H1 (cell line): ENCODE measurements at regions not wholly inside any gene's neighbourhood (a gene's known extent, or its start where the extent isn't known, plus 50 kb on each side); places are given as distances from the start of the nearest gene placed in this dataset.

Experiments used
- CTCF ChIA-PET: fragments of 300-600 bp; sonication (Branson Sonifier 250); formaldehyde crosslinking; loops from one replicate; lab custom pipeline; 2021; ENCODE audit not compliant: partially characterized antibody; lab: Charles Lee
- POLR2A ChIA-PET: fragments of 300-600 bp; sonication (Branson Sonifier 250); formaldehyde crosslinking; loops from one replicate; lab custom pipeline; 2021; ENCODE audit warnings: inconsistent platforms; ENCODE audit not compliant: partially characterized antibody; lab: Charles Lee
- DNase-seq, 2 experiments: peaks; one replicate each; pipeline versions ENCODE4 v3.0.0 to v3.0.0-alpha.2; 2010 to 2022; ENCODE audit warnings: low spot score in 2 of 2, low read depth in 1 of 2, mixed read lengths in 1 of 2
- FAIRE-seq: peaks from 2 replicates; lab custom pipeline; 2011; peaks lifted over from hg19 to GRCh38; lab: Jason Lieb, UNC
- H2AFZ ChIP-seq: 2 replicates; pipeline ENCODE4 v1.8.1; 2012; ENCODE audit warnings: low read length, inconsistent platforms
- H2AK5ac ChIP-seq: 2 replicates; pipeline ENCODE4 v1.6.1; 2013; ENCODE audit warnings: low read depth, low read length
- H2BK120ac ChIP-seq: replicated peaks from 2 replicates; pipeline ENCODE3; 2013; ENCODE audit warnings: low read depth, low read length, inconsistent platforms
- H2BK12ac ChIP-seq: 2 replicates; pipeline ENCODE4 v1.6.1; 2013; ENCODE audit warnings: low read depth, low read length
- H2BK15ac ChIP-seq: 2 replicates; pipeline ENCODE4 v1.6.1; 2013; ENCODE audit warnings: low read length
- H2BK20ac ChIP-seq: 2 replicates; pipeline ENCODE4 v1.6.1; 2013; ENCODE audit warnings: low read length
- H2BK5ac ChIP-seq: 2 replicates; pipeline ENCODE4 v1.6.1; 2013; ENCODE audit warnings: low read depth, low read length
- H3K14ac ChIP-seq: 2 replicates; pipeline ENCODE4 v1.6.1; 2013; ENCODE audit warnings: inconsistent platforms; ENCODE audit not compliant: insufficient read length
- H3K18ac ChIP-seq: 2 replicates; pipeline ENCODE4 v1.6.1; 2013; ENCODE audit warnings: low read length; ENCODE audit errors: extremely low read depth
- H3K23ac ChIP-seq: 2 replicates; pipeline ENCODE4 v1.6.1; 2013; ENCODE audit warnings: inconsistent platforms; ENCODE audit not compliant: insufficient read length
- H3K23me2 ChIP-seq: 2 replicates; pipeline ENCODE4 v1.6.1; 2013; ENCODE audit warnings: low read depth, low read length
- H3K27ac ChIP-seq: 2 replicates; pipeline ENCODE4 v1.6.1; 2011; ENCODE audit warnings: low read depth, low read length, inconsistent platforms
- H3K27me3 ChIP-seq, 4 experiments: replicated peaks in 1 of 4; 1 replicate in 1 of 4; 2 replicates in 3 of 4; pipeline versions ENCODE4 v1.6.1 to v1.8.1; 2011 to 2013; ENCODE audit warnings: low read length in 3 of 4, mild to moderate bottlenecking in 3 of 4, inconsistent platforms in 2 of 4, mixed read lengths in 2 of 4, moderate library complexity in 1 of 4; ENCODE audit not compliant: control insufficient read depth in 3 of 4, insufficient read depth in 3 of 4; ENCODE audit errors: extremely low read depth in 1 of 4
- H3K36me3 ChIP-seq, 4 experiments: 2 replicates each; pipeline versions ENCODE4 v1.6.1 to v1.8.1; 2011 to 2013; ENCODE audit warnings: mild to moderate bottlenecking in 4 of 4, low read length in 3 of 4, moderate library complexity in 2 of 4, control low read depth in 1 of 4, inconsistent platforms in 1 of 4; ENCODE audit not compliant: insufficient read depth in 4 of 4, control insufficient read depth in 2 of 4
- H3K4ac ChIP-seq: replicated peaks from 2 replicates; pipeline ENCODE3; 2013; ENCODE audit warnings: low read length, low read depth, mixed read lengths, inconsistent platforms; ENCODE audit not compliant: insufficient read length
- H3K4me1 ChIP-seq, 4 experiments: replicated peaks in 1 of 4; 1 replicate in 1 of 4; 2 replicates in 3 of 4; pipeline versions ENCODE4 v1.6.1 to v1.8.1; 2011 to 2013; ENCODE audit warnings: low read length in 3 of 4, inconsistent platforms in 2 of 4, mixed read lengths in 1 of 4; ENCODE audit not compliant: insufficient read depth in 4 of 4, control insufficient read depth in 3 of 4
- H3K4me2 ChIP-seq, 2 experiments: 2 replicates each; pipeline versions ENCODE4 v1.6.1 to v1.8.1; 2011 to 2013; ENCODE audit warnings: low read depth in 2 of 2, low read length in 2 of 2, control low read depth in 1 of 2, inconsistent platforms in 1 of 2, mild to moderate bottlenecking in 1 of 2; ENCODE audit not compliant: insufficient read depth in 1 of 2
- H3K4me3 ChIP-seq, 4 experiments: fragments of 200-600, 300-600 bp in 1 of 4; sonication (generic), shearing (Covaris generic), sonication (Bioruptor Twin) in 1 of 4; 2 replicates each; pipeline versions ENCODE4 v1.5.1 to v1.8.1; 2011 to 2016; ENCODE audit warnings: low read length in 4 of 4, low read depth in 3 of 4, control low read depth in 2 of 4, inconsistent platforms in 2 of 4, mild to moderate bottlenecking in 2 of 4, mixed read lengths in 1 of 4, moderate library complexity in 1 of 4; ENCODE audit not compliant: insufficient read depth in 2 of 4; ENCODE audit errors: extremely low read depth in 1 of 4
- H3K56ac ChIP-seq: replicated peaks from 2 replicates; pipeline ENCODE3; 2013; ENCODE audit warnings: low read depth, mild to moderate bottlenecking, mixed read lengths, low read length, inconsistent platforms; ENCODE audit not compliant: insufficient read length
- H3K79me1 ChIP-seq: 2 replicates; pipeline ENCODE4 v1.6.1; 2013; ENCODE audit warnings: low read depth, low read length, control low read depth
- H3K79me2 ChIP-seq, 2 experiments: 2 replicates each; pipeline versions ENCODE4 v1.6.1 to v1.8.1; 2012 to 2013; ENCODE audit warnings: low read length in 2 of 2, mild to moderate bottlenecking in 2 of 2, inconsistent platforms in 1 of 2; ENCODE audit not compliant: insufficient read depth in 2 of 2, control insufficient read depth in 1 of 2
- H3K9ac ChIP-seq, 4 experiments: replicated peaks in 1 of 4; 1 replicate in 1 of 4; 2 replicates in 3 of 4; pipeline versions ENCODE4 v1.6.1 to v1.8.1; 2011 to 2013; ENCODE audit warnings: low read depth in 3 of 4, low read length in 3 of 4, control low read depth in 2 of 4, mild to moderate bottlenecking in 2 of 4, moderate library complexity in 2 of 4, inconsistent platforms in 1 of 4; ENCODE audit errors: extremely low read depth in 1 of 4
- H3K9me3 ChIP-seq, 2 experiments: 2 replicates each; pipeline versions ENCODE4 v1.6.1 to v1.8.1; 2012 to 2013; ENCODE audit warnings: mild to moderate bottlenecking in 2 of 2, moderate library complexity in 2 of 2, control low read depth in 1 of 2, inconsistent platforms in 1 of 2, low read depth in 1 of 2, low read length in 1 of 2, mixed read lengths in 1 of 2; ENCODE audit not compliant: insufficient read depth in 2 of 2
- H4K20me1 ChIP-seq, 2 experiments: replicated peaks in 1 of 2; 2 replicates each; pipeline versions ENCODE3 to v1.8.1; 2011 to 2013; ENCODE audit warnings: inconsistent platforms in 2 of 2, low read length in 2 of 2, mild to moderate bottlenecking in 1 of 2; ENCODE audit not compliant: insufficient read depth in 2 of 2, control insufficient read depth in 1 of 2
- H4K5ac ChIP-seq: 2 replicates; pipeline ENCODE4 v1.6.1; 2013; ENCODE audit warnings: low read length, low read depth, mixed read lengths, inconsistent platforms; ENCODE audit not compliant: insufficient read length
- H4K8ac ChIP-seq: 2 replicates; pipeline ENCODE4 v1.8.0; 2013; ENCODE audit warnings: mild to moderate bottlenecking, moderate library complexity, low read length, inconsistent platforms; ENCODE audit not compliant: insufficient read depth; ENCODE audit errors: extremely low read depth
- H4K91ac ChIP-seq: replicated peaks from 2 replicates; pipeline ENCODE3; 2013; ENCODE audit warnings: low read length, mixed read lengths, inconsistent platforms; ENCODE audit not compliant: insufficient read length
- ASH2L ChIP-seq: fragments of 200-600, 300-600 bp; sonication (generic); IDR thresholded peaks from one replicate; pipeline ENCODE4 v1.7.1; 2017; ENCODE audit warnings: low read length
- GABPA ChIP-seq: IDR thresholded peaks from 2 replicates; pipeline ENCODE4 v1.6.1; 2011; ENCODE audit warnings: mild to moderate bottlenecking, low read length, moderate library complexity, borderline replicate concordance; ENCODE audit not compliant: insufficient read depth
- JUND ChIP-seq: IDR thresholded peaks from 2 replicates; pipeline ENCODE4 v1.6.1; 2011; ENCODE audit warnings: mild to moderate bottlenecking, improper control_type of control experiment, low read length
- KDM5A ChIP-seq: fragments of 200-600 bp; IDR thresholded peaks from 2 replicates; pipeline ENCODE4 v1.7.1; 2012; ENCODE audit warnings: mild to moderate bottlenecking, low read length, inconsistent platforms, mixed read lengths
- RAD21 ChIP-seq, 2 experiments: IDR thresholded peaks in 1 of 2; conservative IDR thresholded peaks in 1 of 2; 2 replicates each; pipeline ENCODE4 v1.6.1; 2011; ENCODE audit warnings: low read depth in 2 of 2, low read length in 2 of 2, improper control_type of control experiment in 1 of 2, inconsistent platforms in 1 of 2, mild to moderate bottlenecking in 1 of 2, moderate library complexity in 1 of 2
- SP2 ChIP-seq: IDR thresholded peaks from 2 replicates; pipeline ENCODE4 v1.6.1; 2012; ENCODE audit warnings: mild to moderate bottlenecking, low read length, inconsistent platforms
- SP4 ChIP-seq: IDR thresholded peaks from 2 replicates; pipeline ENCODE4 v1.6.1; 2012; ENCODE audit warnings: low read length, inconsistent platforms
- TEAD4 ChIP-seq: IDR thresholded peaks from 2 replicates; pipeline ENCODE4 v1.6.1; 2012; ENCODE audit warnings: low read depth, low read length, inconsistent platforms, mixed read lengths
- ZNF274 ChIP-seq: IDR thresholded peaks from 2 replicates; pipeline ENCODE4 v1.7.0; 2012; ENCODE audit warnings: low read length, borderline replicate concordance; ENCODE audit errors: extremely low read depth
- WGBS, 2 experiments: shearing (Covaris generic) in 1 of 2; methylation state at CpG; one replicate each; pipeline versions ENCODE4 v1.1.6 to v1.1.7; 2013 to 2015; ENCODE audit warnings: low lambda C conversion rate in 2 of 2, mixed read lengths in 2 of 2, inconsistent platforms in 1 of 2, low coverage in 1 of 2, missing lambda C conversion rate in 1 of 2; ENCODE audit not compliant: insufficient replicate concordance in 2 of 2, insufficient coverage in 1 of 2, insufficient read length in 1 of 2; ENCODE audit errors: extremely low coverage in 1 of 2, missing lambda C conversion rate in 1 of 2; 5-methylcytosine and 5-hydroxymethylcytosine counted together
- TF ChIP-seq, protein P1 (sequence below): IDR thresholded peaks from 2 replicates; pipeline ENCODE4 v1.6.1; 2012; ENCODE audit warnings: inconsistent platforms

DNA sequence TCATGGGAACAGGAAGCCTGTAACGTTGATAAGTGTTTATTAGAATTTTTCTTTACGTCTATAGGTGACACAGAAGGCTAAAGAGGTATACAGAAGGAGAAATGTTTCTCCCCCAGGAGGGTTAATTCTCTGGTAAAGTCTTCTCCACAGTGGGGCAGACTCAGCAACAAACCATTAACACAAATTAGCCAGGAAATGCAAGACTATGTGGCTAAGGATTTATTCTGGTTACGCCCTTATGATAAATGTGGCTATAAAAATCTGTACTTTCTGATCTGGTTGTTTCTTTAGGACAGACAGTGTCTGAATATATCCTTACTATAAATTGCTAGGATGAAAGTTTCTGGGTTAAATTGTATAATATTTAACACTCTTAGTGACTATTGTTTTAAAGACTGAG lies 423.3 kb downstream of the FLRT2 start:
- H4K8ac ChIP-seq, result no peak overlapping the region
- no peak overlapping the region for H3K4me2 ChIP-seq
- no peak overlapping the region for H3K56ac ChIP-seq
- H2BK5ac ChIP-seq, result no peak overlapping the region
- no peak overlapping the region for H3K9ac ChIP-seq
- no peaks in the 10 kb centered on the region for H3K27me3 ChIP-seq
- no peaks in the 10 kb centered on the region for H3K23me2 ChIP-seq
- H3K79me1 ChIP-seq, result no peaks in the 10 kb centered on the region
- H4K91ac ChIP-seq, result no peak overlapping the region
- H2BK15ac ChIP-seq, result no peak overlapping the region
- no peak overlapping the region for H3K4me3 ChIP-seq
- no peaks in the 10 kb centered on the region for H4K20me1 ChIP-seq
- no peak for DNase-seq
- no peak overlapping the region for H3K4ac ChIP-seq
- H3K23ac ChIP-seq, result no peak overlapping the region
- no peak for FAIRE-seq
- no peak overlapping the region for H2BK120ac ChIP-seq
- TF ChIP-seq TEAD4 (no peak), KDM5A (no peak), SP2 (no peak), RAD21 (IDR thresholded peaks at IDR 0.05 in 1 of 2, conservative IDR thresholded peaks at IDR 0.05 in 1 of 2; ENCODE audit: low read depth in 2 of 2, low read length in 2 of 2) (no peak), ZNF274 (no peak), JUND (no peak), SP4 (no peak), ASH2L (no peak), GABPA (no peak)
- TF ChIP-seq, protein P1, sequence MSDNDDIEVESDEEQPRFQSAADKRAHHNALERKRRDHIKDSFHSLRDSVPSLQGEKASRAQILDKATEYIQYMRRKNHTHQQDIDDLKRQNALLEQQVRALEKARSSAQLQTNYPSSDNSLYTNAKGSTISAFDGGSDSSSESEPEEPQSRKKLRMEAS, result no peak
- H2BK12ac ChIP-seq, result no peak overlapping the region
- no peak overlapping the region for H2BK20ac ChIP-seq
- H3K14ac ChIP-seq, result no peak overlapping the region
- H3K79me2 ChIP-seq, result no peaks in the 10 kb centered on the region
- no peak overlapping the region for H3K27ac ChIP-seq
- no peaks in the 10 kb centered on the region for H3K9me3 ChIP-seq
- no peak overlapping the region for H3K18ac ChIP-seq
- H3K4me1 ChIP-seq, result no peaks in the 10 kb centered on the region
- WGBS, 2 experiments, result 84% methylated on average over 3 of the region's 3 CpGs; no CpG with 5 or more reads in 1 of the 2 experiments
- POLR2A ChIA-PET, result no interaction called here
- no peak overlapping the region for H4K5ac ChIP-seq
- CTCF ChIA-PET, result interaction anchor here (1.2 to 1.3 kb wide), 2 partner anchors 9 to 83 kb away, joined by 3 read pairs; no protein-coding TSS in a partner anchor
- H3K36me3 ChIP-seq, result no peaks in the 10 kb centered on the region
- no peak overlapping the region for H2AFZ ChIP-seq
- no peak overlapping the region for H2AK5ac ChIP-seq
